ENCODE measurements at regions not wholly inside any gene's neighbourhood (a gene's known extent, or its start where the extent isn't known, plus 50 kb on each side); places are given as distances from the start of the nearest gene placed in this dataset.

DNA sequence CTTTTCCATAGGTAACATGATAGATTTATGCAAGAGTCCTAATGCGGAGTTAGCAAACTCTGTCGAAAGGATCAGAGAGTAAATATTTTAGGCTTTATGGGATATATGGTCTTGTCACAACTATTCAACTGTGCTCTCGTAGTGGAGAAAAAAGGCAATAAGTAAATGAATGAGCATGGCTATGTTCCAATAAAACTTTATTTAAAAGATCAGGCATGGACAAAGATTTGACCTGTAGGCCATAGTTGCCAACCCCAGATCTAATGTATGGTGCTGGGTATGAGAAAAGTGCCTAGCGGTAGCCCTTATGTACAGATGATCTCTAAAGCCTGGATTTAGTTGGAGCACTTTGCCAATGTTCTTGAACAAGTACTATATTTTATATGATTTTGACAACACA, 498.8 kb upstream of the C1orf87 start:
- Mint-ChIP-seq H3K27ac (ENCODE audit: unreplicated experiment) (no peak overlapping the region), H3K27me3 (ENCODE audit: unreplicated experiment) (no peaks in the 10 kb centered on the region), H3K4me1 (ENCODE audit: unreplicated experiment) (no peaks in the 10 kb centered on the region), H3K36me3 (ENCODE audit: low read depth, unreplicated experiment) (no peaks in the 10 kb centered on the region), H3K4me3 (ENCODE audit: unreplicated experiment) (no peak overlapping the region), H3K9me3 (ENCODE audit: unreplicated experiment) (no peaks in the 10 kb centered on the region)
- DNase-seq (ENCODE audit: low spot score): no peak
- TF ChIP-seq, protein P1, sequence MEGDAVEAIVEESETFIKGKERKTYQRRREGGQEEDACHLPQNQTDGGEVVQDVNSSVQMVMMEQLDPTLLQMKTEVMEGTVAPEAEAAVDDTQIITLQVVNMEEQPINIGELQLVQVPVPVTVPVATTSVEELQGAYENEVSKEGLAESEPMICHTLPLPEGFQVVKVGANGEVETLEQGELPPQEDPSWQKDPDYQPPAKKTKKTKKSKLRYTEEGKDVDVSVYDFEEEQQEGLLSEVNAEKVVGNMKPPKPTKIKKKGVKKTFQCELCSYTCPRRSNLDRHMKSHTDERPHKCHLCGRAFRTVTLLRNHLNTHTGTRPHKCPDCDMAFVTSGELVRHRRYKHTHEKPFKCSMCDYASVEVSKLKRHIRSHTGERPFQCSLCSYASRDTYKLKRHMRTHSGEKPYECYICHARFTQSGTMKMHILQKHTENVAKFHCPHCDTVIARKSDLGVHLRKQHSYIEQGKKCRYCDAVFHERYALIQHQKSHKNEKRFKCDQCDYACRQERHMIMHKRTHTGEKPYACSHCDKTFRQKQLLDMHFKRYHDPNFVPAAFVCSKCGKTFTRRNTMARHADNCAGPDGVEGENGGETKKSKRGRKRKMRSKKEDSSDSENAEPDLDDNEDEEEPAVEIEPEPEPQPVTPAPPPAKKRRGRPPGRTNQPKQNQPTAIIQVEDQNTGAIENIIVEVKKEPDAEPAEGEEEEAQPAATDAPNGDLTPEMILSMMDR (IDR thresholded peaks at IDR 0.05; ENCODE audit: unreplicated experiment): no peak

DNA sequence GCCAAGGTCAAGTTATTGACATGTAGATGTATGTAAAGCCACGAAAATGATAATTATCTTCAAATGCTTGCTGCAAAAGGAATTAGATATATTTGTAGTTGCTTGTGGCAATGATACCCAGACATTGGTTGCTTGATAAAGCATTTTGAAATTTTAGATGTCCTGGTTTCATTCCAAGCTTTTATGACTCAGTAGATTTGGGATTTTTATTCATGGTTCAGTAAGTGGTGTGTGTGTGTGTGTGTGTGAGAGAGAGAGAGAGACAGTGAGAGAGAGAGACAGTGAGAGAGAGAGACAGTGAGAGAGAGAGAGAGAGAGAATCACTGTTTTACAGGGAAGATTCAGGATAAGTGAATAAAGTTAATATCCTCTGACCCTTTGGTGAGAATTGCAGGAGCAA, 498.2 kb upstream of the C1orf87 start:
- Mint-ChIP-seq H3K9me3 (ENCODE audit: unreplicated experiment) (no peaks in the 10 kb centered on the region), H3K27ac (ENCODE audit: unreplicated experiment) (no peak overlapping the region), H3K4me3 (ENCODE audit: unreplicated experiment) (no peak overlapping the region), H3K27me3 (ENCODE audit: unreplicated experiment) (no peaks in the 10 kb centered on the region), H3K36me3 (ENCODE audit: low read depth, unreplicated experiment) (no peaks in the 10 kb centered on the region), H3K4me1 (ENCODE audit: unreplicated experiment) (no peaks in the 10 kb centered on the region)
- DNase-seq (ENCODE audit: low spot score): no peak
- TF ChIP-seq, protein P1 (IDR thresholded peaks at IDR 0.05; ENCODE audit: unreplicated experiment): no peak

DNA sequence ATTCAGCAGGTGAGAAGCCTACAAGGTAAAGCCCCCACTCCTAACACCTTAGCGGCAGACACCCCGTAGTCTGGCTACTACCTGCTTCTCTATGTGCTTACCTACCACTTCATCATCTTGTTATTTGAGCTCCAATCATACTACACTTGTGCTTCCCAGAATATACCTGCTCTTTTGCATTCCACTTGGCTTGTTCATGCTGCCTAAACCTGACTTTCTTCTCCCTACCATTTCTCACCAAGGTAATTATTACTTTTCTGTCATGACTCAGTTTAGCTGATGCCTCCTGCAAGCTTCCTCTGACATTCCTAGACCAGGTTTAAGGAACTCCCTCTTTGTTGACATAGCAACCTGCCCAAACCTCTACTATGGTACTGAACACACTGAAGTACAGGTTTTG, 495.6 kb upstream of the C1orf87 start:
- H3K36me3 Mint-ChIP-seq (ENCODE audit: low read depth, unreplicated experiment): no peaks in the 10 kb centered on the region
- no peaks in the 10 kb centered on the region for H3K9me3 Mint-ChIP-seq (ENCODE audit: unreplicated experiment)
- no peak overlapping the region for H3K4me3 Mint-ChIP-seq (ENCODE audit: unreplicated experiment)
- peaks cover 3% of the 10 kb centered on the region for H3K27me3 Mint-ChIP-seq (ENCODE audit: unreplicated experiment)
- TF ChIP-seq, protein P1 (IDR thresholded peaks at IDR 0.05; ENCODE audit: unreplicated experiment): no peak
- no peak for DNase-seq (ENCODE audit: low spot score)
- no peak overlapping the region for H3K27ac Mint-ChIP-seq (ENCODE audit: unreplicated experiment)
- H3K4me1 Mint-ChIP-seq (ENCODE audit: unreplicated experiment): no peaks in the 10 kb centered on the region

DNA sequence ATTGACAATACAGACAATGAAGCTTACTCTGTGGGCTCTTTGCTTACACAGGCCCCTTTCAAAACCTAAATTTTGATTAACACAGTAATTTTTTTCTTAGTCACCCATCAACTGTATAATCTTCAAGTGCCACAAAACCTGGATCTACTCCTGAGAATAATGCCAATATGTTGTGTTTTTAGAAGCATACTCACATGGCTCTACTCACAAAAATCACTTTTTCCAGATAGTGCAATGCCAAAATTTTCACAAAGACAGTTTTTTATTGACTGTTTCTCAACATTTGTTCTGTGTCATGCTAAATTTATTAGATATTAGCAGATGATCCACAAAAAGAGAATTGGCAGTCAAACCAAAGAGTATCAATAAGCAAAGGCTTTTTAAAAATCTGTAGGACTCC, 493.7 kb upstream of the C1orf87 start:
- TF ChIP-seq, protein P1 (IDR thresholded peaks at IDR 0.05; ENCODE audit: unreplicated experiment): no peak
- Mint-ChIP-seq H3K27me3 (ENCODE audit: unreplicated experiment) (peaks cover 3% of the 10 kb centered on the region), H3K4me1 (ENCODE audit: unreplicated experiment) (no peaks in the 10 kb centered on the region), H3K4me3 (ENCODE audit: unreplicated experiment) (no peak overlapping the region), H3K9me3 (ENCODE audit: unreplicated experiment) (no peaks in the 10 kb centered on the region), H3K36me3 (ENCODE audit: low read depth, unreplicated experiment) (no peaks in the 10 kb centered on the region), H3K27ac (ENCODE audit: unreplicated experiment) (no peak overlapping the region)
- DNase-seq (ENCODE audit: low spot score): no peak

DNA sequence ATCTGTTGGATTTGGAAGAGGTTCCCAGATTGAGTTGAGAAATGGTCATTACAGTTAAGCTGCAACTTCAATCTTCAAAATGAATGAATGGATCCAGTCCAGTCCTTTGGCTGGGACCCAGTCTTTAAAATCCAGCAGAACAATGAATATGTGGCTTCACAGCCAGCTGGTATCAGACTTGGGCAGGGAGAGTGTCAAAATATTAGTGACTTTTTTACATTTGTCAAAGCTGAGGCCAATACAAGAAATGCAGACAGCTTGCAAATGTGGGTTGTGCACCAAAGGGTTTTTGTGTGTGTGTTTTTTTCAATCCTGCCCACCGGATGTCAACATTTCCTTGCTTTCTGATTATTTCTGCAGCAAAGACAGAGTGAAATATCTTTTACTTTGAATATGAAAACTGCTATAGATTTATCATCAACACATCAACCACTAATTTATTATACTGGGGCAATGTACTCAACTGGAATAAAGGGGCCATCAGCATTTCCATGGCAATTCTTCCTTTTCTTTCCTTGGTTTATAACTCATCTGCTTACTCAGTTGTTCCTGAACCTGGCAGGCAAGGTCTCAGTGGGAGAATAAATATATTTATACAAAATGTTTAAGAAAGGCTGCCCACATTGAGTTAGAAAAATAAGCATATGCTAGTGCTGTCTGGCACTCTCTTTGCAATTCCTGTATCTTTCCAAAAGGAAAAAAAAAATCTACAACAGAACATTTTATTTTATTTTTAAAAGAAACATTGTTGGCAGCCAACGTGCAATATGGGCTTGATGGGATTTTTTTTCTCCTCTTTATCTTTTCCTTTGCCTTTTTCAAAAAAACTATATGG, 491.6 kb upstream of the C1orf87 start:
- DNase-seq (ENCODE audit: low spot score): no peak
- Mint-ChIP-seq H3K4me3 (ENCODE audit: unreplicated experiment) (no peak overlapping the region), H3K27me3 (ENCODE audit: unreplicated experiment) (peaks cover 3% of the 10 kb centered on the region), H3K9me3 (ENCODE audit: unreplicated experiment) (no peaks in the 10 kb centered on the region), H3K27ac (ENCODE audit: unreplicated experiment) (no peak overlapping the region), H3K4me1 (ENCODE audit: unreplicated experiment) (no peaks in the 10 kb centered on the region), H3K36me3 (ENCODE audit: low read depth, unreplicated experiment) (no peaks in the 10 kb centered on the region)
- TF ChIP-seq, protein P1 (IDR thresholded peaks at IDR 0.05; ENCODE audit: unreplicated experiment): no peak

All from endothelial cell (in vitro differentiated cells).